ENCODE measurements at regions not wholly inside any gene's neighbourhood (a gene's known extent, or its start where the extent isn't known, plus 50 kb on each side); places are given as distances from the start of the nearest gene placed in this dataset.
A peak's percentile ranks its signal among the peaks of the same experiment; 100 is the strongest.

DNA sequence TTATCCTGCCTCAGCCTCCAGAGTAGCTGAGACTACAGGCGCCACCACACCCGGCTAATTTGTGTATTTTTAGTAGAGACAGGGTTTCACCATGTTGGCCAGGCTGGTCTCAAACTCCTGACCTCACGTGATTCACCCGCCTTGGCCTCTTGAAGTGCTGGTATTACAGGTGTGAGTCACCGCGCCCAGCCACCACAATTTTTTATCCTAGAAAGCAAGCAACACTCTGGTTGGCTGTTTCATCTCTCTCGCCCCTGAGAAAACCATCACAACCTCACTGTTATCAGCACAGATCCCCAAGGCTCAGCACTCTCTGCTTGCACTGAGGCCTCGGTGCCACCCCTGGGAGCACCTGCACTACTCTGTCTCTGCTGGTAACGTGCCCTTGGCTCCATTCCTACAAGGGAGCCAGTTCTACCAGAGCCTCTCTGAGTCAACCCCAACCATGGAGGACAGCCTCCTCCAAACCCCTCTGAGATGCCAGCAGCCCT is 134.8 kb upstream of the AGAP1 start:
- peak in 1 of 2 donors; percentile 1 for DNase-seq (ENCODE audit: low read depth in 2 of 2)

GRCh38 chr2:235360446-235360845 is 133.4 kb upstream of the AGAP1 start:
- no peak for DNase-seq (ENCODE audit: low read depth in 2 of 2)

- no peak for DNase-seq (ENCODE audit: low read depth in 2 of 2)
Observed at GRCh38 chr2:235365743-235366142, 128.1 kb upstream of the AGAP1 start.

DNA sequence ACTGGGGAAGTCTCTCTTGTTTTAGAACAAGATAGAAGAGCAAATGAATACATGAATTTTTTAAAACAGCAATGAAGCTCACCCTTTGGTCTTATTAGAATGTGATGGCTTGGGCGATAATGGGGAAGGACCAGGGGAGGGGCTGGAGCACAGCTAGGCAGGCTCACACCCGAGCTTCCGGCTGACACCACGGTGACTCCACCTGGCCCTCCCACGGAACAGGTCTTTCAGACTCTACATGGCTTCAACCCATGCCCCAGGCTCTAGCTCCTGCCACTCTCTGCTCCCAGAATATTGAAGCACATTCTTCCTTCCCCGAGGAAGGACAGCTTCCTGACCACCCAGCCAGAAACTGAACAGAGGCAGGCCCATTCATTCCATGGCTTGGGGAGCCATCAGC is 127.5 kb upstream of the AGAP1 start:
- DNase-seq (ENCODE audit: low read depth in 2 of 2) = no peak

- no peak for DNase-seq (ENCODE audit: low read depth in 2 of 2)
Observed at GRCh38 chr2:235366807-235367206, 127.0 kb upstream of the AGAP1 start.

GRCh38 chr2:235371018-235371417 is 122.8 kb upstream of the AGAP1 start:
- DNase-seq (ENCODE audit: low read depth in 2 of 2) = no peak

GRCh38 chr2:235373171-235373570 is 120.7 kb upstream of the AGAP1 start:
- no peak for DNase-seq (ENCODE audit: low read depth in 2 of 2)

GRCh38 chr2:235377176-235377575 is 116.7 kb upstream of the AGAP1 start:
- no peak for DNase-seq (ENCODE audit: low read depth in 2 of 2)

- DNase-seq (ENCODE audit: low read depth in 2 of 2) = no peak
Observed at GRCh38 chr2:235378246-235378645, 115.6 kb upstream of the AGAP1 start.

DNA sequence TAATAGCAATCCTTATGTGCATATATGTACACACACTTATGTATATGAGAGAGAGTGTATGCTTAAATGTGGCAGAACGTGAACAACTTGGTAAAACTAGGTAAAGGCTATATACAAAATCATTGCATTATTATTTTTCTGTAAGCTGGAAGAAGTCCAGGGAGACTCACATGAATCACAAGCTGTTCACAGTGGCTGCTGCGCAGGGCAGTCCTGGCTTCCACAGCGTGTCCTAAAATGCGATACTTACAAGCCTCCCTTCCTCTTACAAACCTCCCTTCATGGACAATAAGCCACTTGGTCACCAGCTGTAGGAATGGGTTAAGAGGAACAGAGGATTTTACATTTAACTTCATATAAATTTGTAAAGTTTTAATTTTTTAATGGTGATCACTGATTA is 114.9 kb upstream of the AGAP1 start:
- DNase-seq (ENCODE audit: low read depth in 2 of 2) = no peak

GRCh38 chr2:235381261-235381912 is 112.5 kb upstream of the AGAP1 start:
- no peak for DNase-seq (ENCODE audit: low read depth in 2 of 2)

DNA sequence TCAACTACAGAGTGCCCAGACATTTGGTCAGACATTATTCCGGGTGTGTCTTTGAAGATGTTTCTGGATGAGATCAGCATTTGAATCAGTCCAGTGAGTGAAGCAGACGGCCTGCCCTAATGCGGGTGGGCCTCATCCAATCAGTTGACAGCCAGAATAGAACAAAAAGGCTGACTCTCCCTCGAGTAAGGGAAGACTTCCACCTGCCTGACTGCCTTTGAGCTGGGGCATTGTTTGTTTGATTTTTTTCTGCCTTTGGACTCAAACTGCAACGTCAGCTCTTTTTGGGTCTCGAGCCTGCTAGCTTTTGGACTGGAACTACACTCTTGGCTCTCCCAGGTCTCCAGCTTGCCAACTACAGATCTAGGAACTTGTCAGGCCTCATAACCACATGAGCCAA is 111.7 kb upstream of the AGAP1 start:
- DNase-seq (ENCODE audit: low read depth in 2 of 2) = no peak

DNA sequence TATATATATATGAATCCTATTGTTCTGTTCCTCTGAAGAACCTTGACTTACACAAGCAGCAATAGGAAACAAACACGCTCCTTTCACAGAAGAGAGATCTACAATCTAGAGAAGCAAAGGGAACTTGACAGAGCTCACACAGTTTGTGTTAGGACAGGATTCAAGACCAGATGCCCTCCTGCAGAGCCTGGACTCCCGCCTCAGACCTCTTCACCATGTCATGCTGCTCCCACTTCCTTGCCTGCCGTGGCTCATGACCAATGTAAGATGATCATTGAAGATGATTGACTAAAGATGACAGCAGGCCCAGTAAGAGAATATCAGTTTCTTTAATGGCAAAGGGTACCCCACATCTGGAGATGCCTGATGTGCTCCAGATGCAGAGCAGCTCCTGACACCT is 111.2 kb upstream of the AGAP1 start:
- DNase-seq (ENCODE audit: low read depth in 2 of 2) = no peak

GRCh38 chr2:235383272-235383843 is 110.5 kb upstream of the AGAP1 start:
- DNase-seq (ENCODE audit: low read depth in 2 of 2) = no peak

DNA sequence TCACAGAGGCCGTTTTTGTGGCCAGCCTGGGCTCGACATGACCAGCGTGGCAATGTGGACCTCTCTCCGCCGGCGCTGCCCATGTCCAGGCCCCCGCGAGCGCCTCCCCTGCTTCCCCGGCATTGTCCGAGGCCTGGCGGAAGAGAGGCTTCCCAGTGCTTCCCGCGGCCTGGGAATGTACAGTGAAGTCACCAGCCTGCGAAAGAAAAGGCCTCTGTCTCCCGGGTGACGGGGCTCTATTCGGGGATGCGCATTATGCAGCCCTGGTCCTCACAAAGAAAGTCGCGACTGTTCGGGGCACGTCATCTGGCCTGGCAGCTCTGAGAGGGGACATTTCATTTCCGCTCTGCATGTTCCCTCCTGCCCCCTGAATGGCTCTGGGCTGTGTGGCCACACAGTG is 109.2 kb upstream of the AGAP1 start:
- no peak for DNase-seq (ENCODE audit: low read depth in 2 of 2)

GRCh38 chr2:235389626-235390025 is 104.2 kb upstream of the AGAP1 start:
- no peak for DNase-seq (ENCODE audit: low read depth in 2 of 2)

DNA sequence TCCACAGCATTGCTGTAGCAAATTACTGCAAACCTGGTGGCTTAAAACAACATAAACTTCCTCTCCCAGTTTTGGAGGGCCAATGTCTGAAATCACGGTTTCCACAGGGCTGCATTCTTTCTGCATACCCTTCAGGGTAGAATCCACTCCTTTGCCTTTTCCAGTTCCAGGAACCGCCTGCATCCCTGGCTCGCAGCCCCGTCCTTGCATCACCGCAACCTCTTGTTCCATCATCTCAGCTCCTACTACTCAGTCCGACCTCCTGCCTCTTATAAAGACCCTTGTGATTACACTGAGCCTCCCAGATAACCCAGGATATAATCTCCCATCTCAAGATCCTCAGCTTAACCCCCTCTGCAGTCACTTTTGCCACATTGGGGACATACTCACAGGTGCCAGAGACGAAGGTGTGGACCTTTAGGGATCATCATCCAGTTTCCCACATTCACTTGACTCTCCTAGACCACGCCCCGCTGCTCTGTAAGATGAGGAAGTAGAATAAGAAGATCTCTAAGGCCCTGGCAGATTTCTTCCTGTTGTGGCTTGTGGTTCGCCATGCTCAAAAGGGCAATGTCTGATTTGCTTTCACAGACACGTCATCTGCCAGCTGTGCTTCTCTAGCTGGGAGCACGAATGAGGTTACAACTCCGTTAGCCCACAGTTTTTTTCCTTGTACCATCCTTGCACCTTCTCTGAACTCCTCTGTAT is 103.6 kb upstream of the AGAP1 start:
- DNase-seq (ENCODE audit: low read depth in 2 of 2) = peak; percentile 25 to 40

DNA sequence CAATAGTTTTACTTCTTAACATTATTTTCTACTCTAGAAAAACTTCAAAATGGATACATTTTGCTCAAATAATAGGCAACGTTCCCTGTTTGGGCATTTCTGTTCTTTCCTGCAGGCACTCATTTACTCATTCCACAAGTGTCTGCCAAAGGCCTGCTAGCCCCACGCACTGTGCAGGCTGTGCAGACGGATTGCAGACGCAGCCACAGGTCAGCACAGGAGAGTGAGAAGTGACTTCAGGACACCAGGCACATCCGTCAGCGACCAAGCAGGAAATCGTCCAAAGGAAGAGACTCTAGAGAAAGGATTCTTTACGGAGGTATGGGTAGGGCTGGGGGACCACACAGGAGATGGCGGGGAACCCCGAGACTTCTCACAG is 103.0 kb upstream of the AGAP1 start:
- no peak for DNase-seq (ENCODE audit: low read depth in 2 of 2)

- no peak for DNase-seq (ENCODE audit: low read depth in 2 of 2)
Observed at GRCh38 chr2:235391921-235392615, 101.8 kb upstream of the AGAP1 start.

DNA sequence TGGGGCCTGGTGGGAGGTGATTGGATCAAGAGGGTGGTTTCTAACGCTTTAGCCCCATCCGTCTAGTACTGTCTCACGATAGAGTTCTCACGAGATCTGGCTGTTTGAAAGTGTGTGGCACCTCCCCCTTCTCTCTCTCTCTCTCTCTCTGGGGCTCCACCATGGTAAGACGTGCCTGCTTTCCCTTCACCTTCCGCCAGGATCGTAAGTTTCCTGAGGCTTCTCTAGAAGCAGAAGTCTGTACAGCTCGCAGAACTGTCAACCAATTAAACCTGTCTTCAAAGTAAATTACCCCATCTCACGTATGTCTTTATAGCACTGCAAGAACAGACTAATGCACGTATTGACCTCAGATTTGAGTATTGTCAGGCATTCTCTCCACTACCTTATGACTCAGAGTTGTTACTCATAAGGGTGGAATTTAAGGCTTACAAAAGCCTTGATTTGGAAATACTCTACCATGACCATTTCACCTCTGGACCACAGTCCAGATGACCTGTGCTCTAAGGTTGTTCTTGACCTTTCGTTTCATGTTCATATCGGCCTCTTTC is 99.5 kb upstream of the AGAP1 start:
- DNase-seq (ENCODE audit: low read depth in 2 of 2) = no peak

- DNase-seq (ENCODE audit: low read depth in 2 of 2) = no peak
Observed at GRCh38 chr2:235396071-235396846, 97.6 kb upstream of the AGAP1 start.

- DNase-seq (ENCODE audit: low read depth in 2 of 2) = no peak
Observed at GRCh38 chr2:235398321-235398720, 95.5 kb upstream of the AGAP1 start.
